ENCODE measurements at regions not wholly inside any gene's neighbourhood (a gene's known extent, or its start where the extent isn't known, plus 50 kb on each side); places are given as distances from the start of the nearest gene placed in this dataset.

- ATAC-seq (ENCODE audit: low FRiP score) (no peak), DNase-seq (ENCODE audit: low spot score) (no peak)
- TF ChIP-seq CTCF (IDR thresholded peaks at IDR 0.05): no peak
Measured at GRCh38 chr6:139542351-139542750, 167.9 kb upstream of the CITED2 start.

GRCh38 chr6:139540894-139541293 lies 166.4 kb upstream of the CITED2 start:
- DNase-seq (ENCODE audit: low spot score): no peak
- no peak for TF ChIP-seq CTCF (IDR thresholded peaks at IDR 0.05)
- ATAC-seq (ENCODE audit: low FRiP score): no peak

- TF ChIP-seq CTCF (IDR thresholded peaks at IDR 0.05): no peak
- ATAC-seq (ENCODE audit: low FRiP score) (peak; percentile 16), DNase-seq (ENCODE audit: low spot score) (no peak)
Measured at GRCh38 chr6:139540276-139540675, 165.8 kb upstream of the CITED2 start.

- DNase-seq (ENCODE audit: low spot score): no peak
- ATAC-seq (ENCODE audit: low FRiP score): peak; percentile 83
- no peak for TF ChIP-seq CTCF (IDR thresholded peaks at IDR 0.05)
Measured at GRCh38 chr6:139539852-139540251, 165.4 kb upstream of the CITED2 start.

- ATAC-seq (ENCODE audit: low FRiP score): no peak
- DNase-seq (ENCODE audit: low spot score): no peak
- no peak for TF ChIP-seq CTCF (IDR thresholded peaks at IDR 0.05)
Measured at GRCh38 chr6:139538366-139538765, 163.9 kb upstream of the CITED2 start.

- no peak for DNase-seq (ENCODE audit: low spot score)
- TF ChIP-seq CTCF (IDR thresholded peaks at IDR 0.05): no peak
- ATAC-seq (ENCODE audit: low FRiP score): no peak
Measured at GRCh38 chr6:139536751-139537617, 162.5 kb upstream of the CITED2 start.

GRCh38 chr6:139534472-139535115 lies 160.1 kb upstream of the CITED2 start:
- DNase-seq (ENCODE audit: low spot score): no peak
- ATAC-seq (ENCODE audit: low FRiP score): no peak
- no peak for TF ChIP-seq CTCF (IDR thresholded peaks at IDR 0.05)
